H1 (cell line): ENCODE measurements at regions not wholly inside any gene's neighbourhood (a gene's known extent, or its start where the extent isn't known, plus 50 kb on each side); places are given as distances from the start of the nearest gene placed in this dataset.

ENCODE experiments used
- CTCF ChIA-PET: fragments of 300-600 bp; sonication (Branson Sonifier 250); formaldehyde crosslinking; loops from one replicate; lab custom pipeline; 2021; ENCODE audit not compliant: partially characterized antibody; lab: Charles Lee
- POLR2A ChIA-PET: fragments of 300-600 bp; sonication (Branson Sonifier 250); formaldehyde crosslinking; loops from one replicate; lab custom pipeline; 2021; ENCODE audit warnings: inconsistent platforms; ENCODE audit not compliant: partially characterized antibody; lab: Charles Lee
- DNase-seq, 2 experiments: peaks; one replicate each; pipeline versions ENCODE4 v3.0.0 to v3.0.0-alpha.2; 2010 to 2022; ENCODE audit warnings: low spot score in 2 of 2, low read depth in 1 of 2, mixed read lengths in 1 of 2
- FAIRE-seq: peaks from 2 replicates; lab custom pipeline; 2011; peaks lifted over from hg19 to GRCh38; lab: Jason Lieb, UNC
- H2AFZ ChIP-seq: 2 replicates; pipeline ENCODE4 v1.8.1; 2012; ENCODE audit warnings: low read length, inconsistent platforms
- H2AK5ac ChIP-seq: 2 replicates; pipeline ENCODE4 v1.6.1; 2013; ENCODE audit warnings: low read depth, low read length
- H2BK120ac ChIP-seq: replicated peaks from 2 replicates; pipeline ENCODE3; 2013; ENCODE audit warnings: low read depth, low read length, inconsistent platforms
- H2BK12ac ChIP-seq: 2 replicates; pipeline ENCODE4 v1.6.1; 2013; ENCODE audit warnings: low read depth, low read length
- H2BK15ac ChIP-seq: 2 replicates; pipeline ENCODE4 v1.6.1; 2013; ENCODE audit warnings: low read length
- H2BK20ac ChIP-seq: 2 replicates; pipeline ENCODE4 v1.6.1; 2013; ENCODE audit warnings: low read length
- H2BK5ac ChIP-seq: 2 replicates; pipeline ENCODE4 v1.6.1; 2013; ENCODE audit warnings: low read depth, low read length
- H3K14ac ChIP-seq: 2 replicates; pipeline ENCODE4 v1.6.1; 2013; ENCODE audit warnings: inconsistent platforms; ENCODE audit not compliant: insufficient read length
- H3K18ac ChIP-seq: 2 replicates; pipeline ENCODE4 v1.6.1; 2013; ENCODE audit warnings: low read length; ENCODE audit errors: extremely low read depth
- H3K23ac ChIP-seq: 2 replicates; pipeline ENCODE4 v1.6.1; 2013; ENCODE audit warnings: inconsistent platforms; ENCODE audit not compliant: insufficient read length
- H3K23me2 ChIP-seq: 2 replicates; pipeline ENCODE4 v1.6.1; 2013; ENCODE audit warnings: low read depth, low read length
- H3K27ac ChIP-seq: 2 replicates; pipeline ENCODE4 v1.6.1; 2011; ENCODE audit warnings: low read depth, low read length, inconsistent platforms
- H3K27me3 ChIP-seq, 4 experiments: replicated peaks in 1 of 4; 1 replicate in 1 of 4; 2 replicates in 3 of 4; pipeline versions ENCODE4 v1.6.1 to v1.8.1; 2011 to 2013; ENCODE audit warnings: low read length in 3 of 4, mild to moderate bottlenecking in 3 of 4, inconsistent platforms in 2 of 4, mixed read lengths in 2 of 4, moderate library complexity in 1 of 4; ENCODE audit not compliant: control insufficient read depth in 3 of 4, insufficient read depth in 3 of 4; ENCODE audit errors: extremely low read depth in 1 of 4
- H3K36me3 ChIP-seq, 4 experiments: 2 replicates each; pipeline versions ENCODE4 v1.6.1 to v1.8.1; 2011 to 2013; ENCODE audit warnings: mild to moderate bottlenecking in 4 of 4, low read length in 3 of 4, moderate library complexity in 2 of 4, control low read depth in 1 of 4, inconsistent platforms in 1 of 4; ENCODE audit not compliant: insufficient read depth in 4 of 4, control insufficient read depth in 2 of 4
- H3K4ac ChIP-seq: replicated peaks from 2 replicates; pipeline ENCODE3; 2013; ENCODE audit warnings: low read length, low read depth, mixed read lengths, inconsistent platforms; ENCODE audit not compliant: insufficient read length
- H3K4me1 ChIP-seq, 4 experiments: replicated peaks in 1 of 4; 1 replicate in 1 of 4; 2 replicates in 3 of 4; pipeline versions ENCODE4 v1.6.1 to v1.8.1; 2011 to 2013; ENCODE audit warnings: low read length in 3 of 4, inconsistent platforms in 2 of 4, mixed read lengths in 1 of 4; ENCODE audit not compliant: insufficient read depth in 4 of 4, control insufficient read depth in 3 of 4
- H3K4me2 ChIP-seq, 2 experiments: 2 replicates each; pipeline versions ENCODE4 v1.6.1 to v1.8.1; 2011 to 2013; ENCODE audit warnings: low read depth in 2 of 2, low read length in 2 of 2, control low read depth in 1 of 2, inconsistent platforms in 1 of 2, mild to moderate bottlenecking in 1 of 2; ENCODE audit not compliant: insufficient read depth in 1 of 2
- H3K4me3 ChIP-seq, 4 experiments: fragments of 200-600, 300-600 bp in 1 of 4; sonication (generic), shearing (Covaris generic), sonication (Bioruptor Twin) in 1 of 4; 2 replicates each; pipeline versions ENCODE4 v1.5.1 to v1.8.1; 2011 to 2016; ENCODE audit warnings: low read length in 4 of 4, low read depth in 3 of 4, control low read depth in 2 of 4, inconsistent platforms in 2 of 4, mild to moderate bottlenecking in 2 of 4, mixed read lengths in 1 of 4, moderate library complexity in 1 of 4; ENCODE audit not compliant: insufficient read depth in 2 of 4; ENCODE audit errors: extremely low read depth in 1 of 4
- H3K56ac ChIP-seq: replicated peaks from 2 replicates; pipeline ENCODE3; 2013; ENCODE audit warnings: low read depth, mild to moderate bottlenecking, mixed read lengths, low read length, inconsistent platforms; ENCODE audit not compliant: insufficient read length
- H3K79me1 ChIP-seq: 2 replicates; pipeline ENCODE4 v1.6.1; 2013; ENCODE audit warnings: low read depth, low read length, control low read depth
- H3K79me2 ChIP-seq, 2 experiments: 2 replicates each; pipeline versions ENCODE4 v1.6.1 to v1.8.1; 2012 to 2013; ENCODE audit warnings: low read length in 2 of 2, mild to moderate bottlenecking in 2 of 2, inconsistent platforms in 1 of 2; ENCODE audit not compliant: insufficient read depth in 2 of 2, control insufficient read depth in 1 of 2
- H3K9ac ChIP-seq, 4 experiments: replicated peaks in 1 of 4; 1 replicate in 1 of 4; 2 replicates in 3 of 4; pipeline versions ENCODE4 v1.6.1 to v1.8.1; 2011 to 2013; ENCODE audit warnings: low read depth in 3 of 4, low read length in 3 of 4, control low read depth in 2 of 4, mild to moderate bottlenecking in 2 of 4, moderate library complexity in 2 of 4, inconsistent platforms in 1 of 4; ENCODE audit errors: extremely low read depth in 1 of 4
- H3K9me3 ChIP-seq, 2 experiments: 2 replicates each; pipeline versions ENCODE4 v1.6.1 to v1.8.1; 2012 to 2013; ENCODE audit warnings: mild to moderate bottlenecking in 2 of 2, moderate library complexity in 2 of 2, control low read depth in 1 of 2, inconsistent platforms in 1 of 2, low read depth in 1 of 2, low read length in 1 of 2, mixed read lengths in 1 of 2; ENCODE audit not compliant: insufficient read depth in 2 of 2
- H4K20me1 ChIP-seq, 2 experiments: replicated peaks in 1 of 2; 2 replicates each; pipeline versions ENCODE3 to v1.8.1; 2011 to 2013; ENCODE audit warnings: inconsistent platforms in 2 of 2, low read length in 2 of 2, mild to moderate bottlenecking in 1 of 2; ENCODE audit not compliant: insufficient read depth in 2 of 2, control insufficient read depth in 1 of 2
- H4K5ac ChIP-seq: 2 replicates; pipeline ENCODE4 v1.6.1; 2013; ENCODE audit warnings: low read length, low read depth, mixed read lengths, inconsistent platforms; ENCODE audit not compliant: insufficient read length
- H4K8ac ChIP-seq: 2 replicates; pipeline ENCODE4 v1.8.0; 2013; ENCODE audit warnings: mild to moderate bottlenecking, moderate library complexity, low read length, inconsistent platforms; ENCODE audit not compliant: insufficient read depth; ENCODE audit errors: extremely low read depth
- H4K91ac ChIP-seq: replicated peaks from 2 replicates; pipeline ENCODE3; 2013; ENCODE audit warnings: low read length, mixed read lengths, inconsistent platforms; ENCODE audit not compliant: insufficient read length
- BCL11A ChIP-seq, 2 experiments: IDR thresholded peaks; one replicate each; pipeline ENCODE4 v1.6.1; 2011; ENCODE audit warnings: low read depth in 2 of 2, low read length in 2 of 2, mild to moderate bottlenecking in 2 of 2
- CBX8 ChIP-seq: fragments of 300-800, 300-1000 bp; sonication (generic); IDR thresholded peaks from 2 replicates; pipeline ENCODE4 v1.7.1; 2016; ENCODE audit warnings: low read depth, low read length, borderline replicate concordance
- KDM5A ChIP-seq: fragments of 200-600 bp; IDR thresholded peaks from 2 replicates; pipeline ENCODE4 v1.7.1; 2012; ENCODE audit warnings: mild to moderate bottlenecking, low read length, inconsistent platforms, mixed read lengths
- POLR2A ChIP-seq, 2 experiments: IDR thresholded peaks; 1 replicate in 1 of 2; 2 replicates in 1 of 2; pipeline ENCODE4 v1.6.1; 2011; ENCODE audit warnings: low read depth in 2 of 2, low read length in 2 of 2, mild to moderate bottlenecking in 2 of 2; ENCODE audit errors: control extremely low read depth in 1 of 2
- RNF2 ChIP-seq: fragments of 200-900, 300-1000 bp; sonication (generic); IDR thresholded peaks from 2 replicates; pipeline ENCODE4 v1.7.1; 2016; ENCODE audit warnings: borderline replicate concordance, low read depth, mild to moderate bottlenecking, antibody characterized with exemption, low read length; ENCODE audit not compliant: poor library complexity, severe bottlenecking; ENCODE audit errors: missing control alignments
- SAP30 ChIP-seq: fragments of 300-600 bp; sonication (generic); IDR thresholded peaks from 2 replicates; pipeline ENCODE4 v1.7.1; 2012; ENCODE audit warnings: low read length, moderate library complexity, mild to moderate bottlenecking, inconsistent platforms; ENCODE audit not compliant: insufficient read depth, insufficient replicate concordance
- SIN3A ChIP-seq, 2 experiments: IDR thresholded peaks in 1 of 2; conservative IDR thresholded peaks in 1 of 2; 2 replicates each; pipeline ENCODE4 v1.6.1; 2011 to 2012; ENCODE audit warnings: low read length in 2 of 2, improper control_type of control experiment in 1 of 2, low read depth in 1 of 2, mild to moderate bottlenecking in 1 of 2
- SIX5 ChIP-seq: IDR thresholded peaks from 2 replicates; pipeline ENCODE4 v1.6.1; 2011; ENCODE audit warnings: mild to moderate bottlenecking, low read depth, low read length
- TAF1 ChIP-seq: IDR thresholded peaks from 2 replicates; pipeline ENCODE4 v1.6.1; 2011; ENCODE audit warnings: mild to moderate bottlenecking, low read depth, low read length
- TF ChIP-seq, protein P1 (sequence below): IDR thresholded peaks from 2 replicates; pipeline ENCODE4 v1.6.1; 2011; ENCODE audit warnings: low read length, improper control_type of control experiment
- TF ChIP-seq, protein P2 (sequence below), 3 experiments: IDR thresholded peaks; 1 replicate in 2 of 3; 2 replicates in 1 of 3; pipeline versions ENCODE4 v1.5.1 to v1.6.1; 2011; ENCODE audit warnings: low read length in 3 of 3, mild to moderate bottlenecking in 3 of 3, inconsistent platforms in 2 of 3, low read depth in 1 of 3, moderate library complexity in 1 of 3; ENCODE audit not compliant: insufficient read depth in 1 of 3; ENCODE audit errors: control extremely low read depth in 1 of 3

DNA sequence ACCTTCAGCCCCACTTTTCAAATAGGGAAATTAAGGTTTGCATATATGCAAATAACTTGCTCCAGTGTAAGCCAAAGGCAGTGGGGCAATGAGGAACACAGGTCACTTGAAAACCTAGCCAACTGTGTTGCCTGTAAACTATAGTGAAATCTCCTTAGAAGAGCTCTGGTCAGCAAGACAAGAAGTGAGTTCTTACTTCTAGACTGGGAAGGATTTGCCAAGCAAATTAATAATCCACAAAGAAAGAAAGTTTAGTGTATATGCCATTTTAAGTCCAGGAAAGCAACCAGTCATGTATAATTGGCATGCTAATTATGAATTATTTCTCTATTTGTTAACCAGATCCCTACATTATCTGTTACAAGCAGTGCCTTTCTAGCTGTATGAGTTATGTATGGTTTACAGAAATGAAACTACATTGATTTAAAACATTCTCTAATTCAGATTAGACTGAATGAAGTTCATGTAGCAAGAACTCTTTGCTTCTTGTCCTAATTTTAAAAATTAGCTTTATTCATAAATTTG is 129.9 kb downstream of the MTX2 start:
- FAIRE-seq (no peak), DNase-seq (no peak)
- Histone ChIP-seq H3K27me3 (no peaks in the 10 kb centered on the region), H4K20me1 (no peaks in the 10 kb centered on the region), H3K14ac (no peak overlapping the region), H4K8ac (no peak overlapping the region), H3K79me1 (no peaks in the 10 kb centered on the region), H3K56ac (no peak overlapping the region), H3K27ac (no peak overlapping the region), H2AK5ac (no peak overlapping the region), H3K36me3 (no peaks in the 10 kb centered on the region), H4K5ac (no peak overlapping the region), H4K91ac (no peak overlapping the region), H3K4ac (no peak overlapping the region), H3K4me2 (no peak overlapping the region), H2BK120ac (no peak overlapping the region), H3K9ac (no peak overlapping the region), H2BK12ac (no peak overlapping the region), H2BK5ac (no peak overlapping the region), H2BK20ac (no peak overlapping the region), H3K9me3 (no peaks in the 10 kb centered on the region), H3K18ac (no peak overlapping the region), H2AFZ (no peak overlapping the region), H3K23me2 (no peaks in the 10 kb centered on the region), H2BK15ac (no peak overlapping the region), H3K79me2 (no peaks in the 10 kb centered on the region), H3K4me1 (no peaks in the 10 kb centered on the region), H3K23ac (no peak overlapping the region), H3K4me3 (no peak overlapping the region)
- POLR2A ChIA-PET = no interaction called here
- CTCF ChIA-PET = no interaction called here
- TF ChIP-seq CBX8 (no peak), SAP30 (no peak), SIX5 (no peak), RNF2 (no peak), BCL11A (IDR thresholded peaks at IDR 0.05; ENCODE audit: low read depth in 2 of 2, low read length in 2 of 2) (no peak), KDM5A (no peak), SIN3A (conservative IDR thresholded peaks at IDR 0.05 in 1 of 2, IDR thresholded peaks at IDR 0.05 in 1 of 2; ENCODE audit: low read depth in 1 of 2, low read length in 2 of 2) (no peak), TAF1 (no peak), POLR2A (IDR thresholded peaks at IDR 0.05; ENCODE audit: control extremely low read depth in 1 of 2, low read depth in 2 of 2, low read length in 2 of 2) (no peak)
- TF ChIP-seq, protein P1, sequence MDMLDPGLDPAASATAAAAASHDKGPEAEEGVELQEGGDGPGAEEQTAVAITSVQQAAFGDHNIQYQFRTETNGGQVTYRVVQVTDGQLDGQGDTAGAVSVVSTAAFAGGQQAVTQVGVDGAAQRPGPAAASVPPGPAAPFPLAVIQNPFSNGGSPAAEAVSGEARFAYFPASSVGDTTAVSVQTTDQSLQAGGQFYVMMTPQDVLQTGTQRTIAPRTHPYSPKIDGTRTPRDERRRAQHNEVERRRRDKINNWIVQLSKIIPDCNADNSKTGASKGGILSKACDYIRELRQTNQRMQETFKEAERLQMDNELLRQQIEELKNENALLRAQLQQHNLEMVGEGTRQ = no peak
- TF ChIP-seq, protein P2, sequence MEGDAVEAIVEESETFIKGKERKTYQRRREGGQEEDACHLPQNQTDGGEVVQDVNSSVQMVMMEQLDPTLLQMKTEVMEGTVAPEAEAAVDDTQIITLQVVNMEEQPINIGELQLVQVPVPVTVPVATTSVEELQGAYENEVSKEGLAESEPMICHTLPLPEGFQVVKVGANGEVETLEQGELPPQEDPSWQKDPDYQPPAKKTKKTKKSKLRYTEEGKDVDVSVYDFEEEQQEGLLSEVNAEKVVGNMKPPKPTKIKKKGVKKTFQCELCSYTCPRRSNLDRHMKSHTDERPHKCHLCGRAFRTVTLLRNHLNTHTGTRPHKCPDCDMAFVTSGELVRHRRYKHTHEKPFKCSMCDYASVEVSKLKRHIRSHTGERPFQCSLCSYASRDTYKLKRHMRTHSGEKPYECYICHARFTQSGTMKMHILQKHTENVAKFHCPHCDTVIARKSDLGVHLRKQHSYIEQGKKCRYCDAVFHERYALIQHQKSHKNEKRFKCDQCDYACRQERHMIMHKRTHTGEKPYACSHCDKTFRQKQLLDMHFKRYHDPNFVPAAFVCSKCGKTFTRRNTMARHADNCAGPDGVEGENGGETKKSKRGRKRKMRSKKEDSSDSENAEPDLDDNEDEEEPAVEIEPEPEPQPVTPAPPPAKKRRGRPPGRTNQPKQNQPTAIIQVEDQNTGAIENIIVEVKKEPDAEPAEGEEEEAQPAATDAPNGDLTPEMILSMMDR (IDR thresholded peaks at IDR 0.05; ENCODE audit: control extremely low read depth in 1 of 3, insufficient read depth in 1 of 3, low read depth in 1 of 3, low read length in 3 of 3) = no peak
